ENCODE measurements at regions not wholly inside any gene's neighbourhood (a gene's known extent, or its start where the extent isn't known, plus 50 kb on each side); places are given as distances from the start of the nearest gene placed in this dataset.

DNA sequence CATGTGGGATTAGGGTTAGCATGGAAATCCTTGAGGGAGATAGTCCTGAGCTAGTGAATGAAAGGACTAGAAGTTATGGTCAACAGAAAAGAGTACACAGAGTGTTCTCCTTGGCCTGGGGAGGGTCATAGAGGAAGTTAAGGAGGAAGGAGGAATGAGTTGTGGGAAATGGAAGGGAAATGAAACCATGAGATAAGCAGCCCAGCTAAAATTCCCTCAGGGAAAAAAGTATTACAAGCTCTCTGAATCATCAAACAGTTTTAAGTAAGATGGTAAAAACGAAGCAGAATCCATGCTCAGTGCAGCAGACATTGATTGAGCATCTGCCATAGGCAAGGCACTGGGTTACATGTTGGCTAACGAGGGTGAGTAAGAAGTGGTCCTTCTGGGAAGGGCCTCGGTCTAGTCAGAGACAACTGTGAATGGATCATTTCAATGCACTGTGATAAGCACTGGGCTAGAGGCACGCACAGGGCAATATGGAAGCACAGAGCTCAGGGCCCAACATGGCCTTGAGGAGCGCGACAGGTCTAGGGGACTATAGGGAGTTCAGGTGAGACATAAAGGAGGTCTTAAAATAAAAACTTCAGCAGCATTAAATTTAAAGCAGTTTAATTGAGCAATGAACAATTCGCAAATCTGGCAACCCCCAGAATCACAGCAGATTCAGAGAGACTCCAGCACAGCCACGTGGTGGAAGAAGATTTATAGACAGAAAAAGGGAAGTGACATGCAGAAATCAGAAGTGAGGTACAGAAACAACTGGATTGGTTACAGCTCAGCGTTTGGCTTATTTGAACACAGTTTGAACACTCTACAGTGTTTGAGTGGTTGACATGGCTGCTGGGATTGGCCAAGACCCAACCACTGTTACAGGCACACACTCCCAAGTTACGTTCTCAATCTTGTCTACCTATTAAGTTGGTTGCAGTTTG, 219.5 kb downstream of the HLX start:
- DNase-seq (ENCODE audit: low read depth), result no peak
- H3K4me3 ChIP-seq (ENCODE audit: low read depth, low read length), result no peak overlapping the region
- TF ChIP-seq, protein P1, sequence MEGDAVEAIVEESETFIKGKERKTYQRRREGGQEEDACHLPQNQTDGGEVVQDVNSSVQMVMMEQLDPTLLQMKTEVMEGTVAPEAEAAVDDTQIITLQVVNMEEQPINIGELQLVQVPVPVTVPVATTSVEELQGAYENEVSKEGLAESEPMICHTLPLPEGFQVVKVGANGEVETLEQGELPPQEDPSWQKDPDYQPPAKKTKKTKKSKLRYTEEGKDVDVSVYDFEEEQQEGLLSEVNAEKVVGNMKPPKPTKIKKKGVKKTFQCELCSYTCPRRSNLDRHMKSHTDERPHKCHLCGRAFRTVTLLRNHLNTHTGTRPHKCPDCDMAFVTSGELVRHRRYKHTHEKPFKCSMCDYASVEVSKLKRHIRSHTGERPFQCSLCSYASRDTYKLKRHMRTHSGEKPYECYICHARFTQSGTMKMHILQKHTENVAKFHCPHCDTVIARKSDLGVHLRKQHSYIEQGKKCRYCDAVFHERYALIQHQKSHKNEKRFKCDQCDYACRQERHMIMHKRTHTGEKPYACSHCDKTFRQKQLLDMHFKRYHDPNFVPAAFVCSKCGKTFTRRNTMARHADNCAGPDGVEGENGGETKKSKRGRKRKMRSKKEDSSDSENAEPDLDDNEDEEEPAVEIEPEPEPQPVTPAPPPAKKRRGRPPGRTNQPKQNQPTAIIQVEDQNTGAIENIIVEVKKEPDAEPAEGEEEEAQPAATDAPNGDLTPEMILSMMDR (IDR thresholded peaks at IDR 0.05; ENCODE audit: insufficient read depth, low read depth, low read length), result no peak

DNA sequence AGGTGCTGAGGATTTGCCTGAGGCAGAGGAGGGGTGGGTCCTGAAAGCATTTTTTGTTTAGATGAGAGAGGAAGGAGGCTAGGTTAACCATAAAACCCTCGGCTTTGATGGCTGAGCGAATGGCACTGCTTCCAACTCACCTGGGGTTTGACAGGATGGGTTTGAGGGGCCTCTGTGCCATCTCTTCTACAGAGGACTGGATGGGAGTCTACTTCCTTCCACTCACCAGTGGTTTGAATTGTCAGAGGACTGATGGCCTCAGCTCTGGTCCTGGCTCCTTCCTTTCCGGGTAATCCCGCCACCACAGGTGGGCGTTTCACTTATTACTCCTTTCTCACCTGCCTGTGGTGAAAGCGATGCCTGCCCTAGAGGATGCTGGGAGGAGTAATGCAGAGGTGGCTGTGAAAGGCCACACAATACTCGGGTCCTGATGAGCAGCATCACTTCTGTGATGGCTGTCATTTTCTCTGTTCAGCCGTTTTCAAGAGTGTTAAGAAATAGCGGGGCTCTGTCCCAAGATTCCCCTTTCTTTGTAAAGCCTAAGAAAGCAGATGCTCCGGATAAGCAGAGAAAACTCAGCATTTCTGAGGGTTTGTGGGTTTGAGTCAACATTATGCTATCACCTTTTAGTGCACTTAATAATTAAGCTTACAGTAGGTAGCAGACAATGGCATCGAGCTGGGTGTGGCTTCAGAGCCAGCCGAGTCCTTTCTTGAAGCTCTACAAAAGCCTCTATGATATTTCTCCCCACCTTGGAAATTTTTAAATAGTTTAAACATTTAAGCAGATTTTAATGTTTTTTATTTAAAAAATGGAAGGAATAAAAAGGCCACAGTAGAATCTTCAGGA, 220.7 kb downstream of the HLX start:
- TF ChIP-seq, protein P1 (IDR thresholded peaks at IDR 0.05; ENCODE audit: insufficient read depth, low read depth, low read length), result no peak
- no peak overlapping the region for H3K4me3 ChIP-seq (ENCODE audit: low read depth, low read length)
- no peak for DNase-seq (ENCODE audit: low read depth)

DNA sequence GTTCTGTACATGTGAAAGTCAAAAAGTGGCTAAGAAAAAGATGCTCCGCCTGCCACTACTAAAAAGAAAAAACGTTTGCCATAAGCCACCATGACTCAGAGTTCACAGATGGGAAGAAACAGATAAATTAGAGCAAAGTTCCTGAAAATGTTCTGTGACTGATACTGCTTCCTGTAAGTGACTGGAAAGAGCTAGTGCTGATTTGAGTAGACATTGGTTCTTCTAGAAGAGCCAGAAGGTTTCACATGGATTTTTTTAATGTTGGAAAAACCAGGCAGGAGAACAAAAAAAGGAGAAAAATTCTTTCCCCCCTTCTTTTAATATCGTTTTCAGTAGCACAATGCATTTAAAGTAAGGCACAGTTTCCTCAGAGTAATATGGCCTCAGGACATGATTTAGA, 221.4 kb downstream of the HLX start:
- TF ChIP-seq, protein P1 (IDR thresholded peaks at IDR 0.05; ENCODE audit: insufficient read depth, low read depth, low read length), result no peak
- peak; percentile 88 for DNase-seq (ENCODE audit: low read depth)
- no peak overlapping the region for H3K4me3 ChIP-seq (ENCODE audit: low read depth, low read length)

DNA sequence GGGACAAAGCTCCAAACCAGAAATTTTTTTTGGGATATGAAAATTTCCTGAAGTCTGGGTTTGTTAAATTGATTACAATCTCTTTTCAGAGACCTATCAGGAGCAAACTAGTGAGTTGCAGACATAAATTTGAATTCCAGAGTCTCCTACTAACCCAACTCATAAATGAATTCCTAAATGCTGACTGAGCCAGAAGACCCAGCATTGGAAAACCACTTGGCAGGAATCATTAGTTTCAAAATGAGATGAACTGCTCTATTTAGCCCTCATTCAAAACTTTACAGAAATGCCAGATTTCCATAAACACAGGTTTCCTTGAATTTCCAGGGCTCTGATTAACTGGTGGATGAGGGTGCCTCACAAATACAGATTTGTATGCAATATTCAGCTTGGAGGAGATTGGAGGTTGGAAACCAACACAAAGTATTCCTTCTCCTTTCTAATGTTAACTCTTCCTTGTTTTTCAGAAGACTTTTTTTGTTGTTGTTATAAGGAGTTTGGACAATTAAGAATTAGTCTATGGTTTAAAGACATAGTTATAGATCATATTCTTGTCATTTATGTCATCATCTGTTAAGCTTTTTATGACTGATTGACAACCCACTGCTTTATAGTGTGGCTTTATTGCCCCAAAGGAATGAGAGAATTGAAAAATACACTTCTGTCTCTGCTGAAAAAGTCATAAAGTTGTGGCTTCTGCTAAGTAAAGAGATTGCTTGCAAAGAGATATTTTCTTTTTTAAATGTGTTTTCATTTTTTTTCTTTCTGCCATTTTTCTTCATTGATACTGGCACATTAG, 222.8 kb downstream of the HLX start:
- peak; percentile 73 for DNase-seq (ENCODE audit: low read depth)
- TF ChIP-seq, protein P1 (IDR thresholded peaks at IDR 0.05; ENCODE audit: insufficient read depth, low read depth, low read length), result no peak
- no peak overlapping the region for H3K4me3 ChIP-seq (ENCODE audit: low read depth, low read length)

DNA sequence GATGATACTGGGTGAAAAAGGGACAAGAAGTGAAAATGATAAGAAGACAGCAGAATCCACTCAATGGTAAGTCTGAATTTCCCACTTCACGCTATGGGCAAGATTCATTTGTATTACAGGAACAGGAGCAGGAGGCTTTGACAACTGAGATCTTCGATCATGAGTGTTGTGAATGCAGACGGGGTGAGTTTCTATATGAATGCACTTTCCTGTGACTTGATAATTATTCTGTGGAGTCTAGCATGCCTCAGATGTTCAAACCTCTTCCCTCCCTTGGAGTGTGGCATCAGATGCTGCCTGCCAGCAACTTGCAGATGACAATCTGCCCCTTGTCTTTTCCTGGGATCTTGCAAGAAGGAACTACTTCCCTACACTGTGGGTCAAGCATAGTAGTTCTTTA, 225.4 kb downstream of the HLX start:
- DNase-seq (ENCODE audit: low read depth), result no peak
- H3K4me3 ChIP-seq (ENCODE audit: low read depth, low read length), result no peak overlapping the region
- TF ChIP-seq, protein P1 (IDR thresholded peaks at IDR 0.05; ENCODE audit: insufficient read depth, low read depth, low read length), result no peak

DNA sequence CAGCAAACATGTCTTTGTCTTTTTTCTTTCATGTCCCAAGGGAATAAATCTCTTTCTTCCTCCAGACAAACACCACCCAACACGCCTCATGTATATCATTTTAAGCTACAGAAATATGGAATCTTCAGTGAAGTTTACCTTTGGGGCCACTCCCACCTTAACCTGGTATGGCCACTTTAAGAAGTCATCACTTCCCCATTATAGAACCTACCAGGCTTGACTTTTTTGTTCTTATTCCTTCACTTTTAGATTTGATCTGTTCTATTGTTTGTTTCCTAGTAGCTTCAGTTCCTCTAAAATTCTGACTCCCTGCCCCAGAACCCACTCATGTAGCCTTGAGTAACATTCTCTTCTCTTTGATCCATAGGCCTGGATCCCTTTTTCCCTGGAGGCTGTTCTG, 226.3 kb downstream of the HLX start:
- TF ChIP-seq, protein P1 (IDR thresholded peaks at IDR 0.05; ENCODE audit: insufficient read depth, low read depth, low read length), result no peak
- H3K4me3 ChIP-seq (ENCODE audit: low read depth, low read length), result no peak overlapping the region
- no peak for DNase-seq (ENCODE audit: low read depth)
